ENCODE measurements at regions not wholly inside any gene's neighbourhood (a gene's known extent, or its start where the extent isn't known, plus 50 kb on each side); places are given as distances from the start of the nearest gene placed in this dataset.

DNA sequence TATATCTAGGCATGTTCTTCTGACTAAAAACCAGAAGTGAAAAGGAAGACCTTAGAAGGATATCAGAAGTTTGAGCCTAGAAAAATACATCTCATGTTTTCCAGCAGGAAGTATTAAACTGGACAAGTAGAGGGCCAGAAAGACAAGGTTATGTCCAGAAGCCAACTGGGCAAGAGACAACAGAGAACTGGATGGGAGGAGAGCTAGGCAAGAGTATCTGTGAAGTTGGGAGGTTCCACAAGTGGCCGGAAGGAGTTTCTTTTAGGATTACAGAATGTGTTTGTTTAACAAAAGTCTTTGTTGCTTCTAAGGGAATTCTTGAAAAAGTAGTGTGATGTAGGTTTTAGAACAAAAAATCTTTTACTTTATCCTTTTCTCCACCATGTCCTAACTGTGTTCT, 86.4 kb downstream of the CYP26A1 start:
- Mint-ChIP-seq H3K4me3 (no peak overlapping the region), H3K4me1 (ENCODE audit: low read depth in 2 of 2) (no peaks in the 10 kb centered on the region), H3K27me3 (peaks cover 6 to 29% of the 10 kb centered on the region in 2 donors), H3K27ac (no peak overlapping the region), H3K36me3 (peaks cover 6% of the 10 kb centered on the region), H3K9me3 (peaks cover 7% of the 10 kb centered on the region)
- no peak for DNase-seq (ENCODE audit: low spot score)
- ATAC-seq = no peak

DNA sequence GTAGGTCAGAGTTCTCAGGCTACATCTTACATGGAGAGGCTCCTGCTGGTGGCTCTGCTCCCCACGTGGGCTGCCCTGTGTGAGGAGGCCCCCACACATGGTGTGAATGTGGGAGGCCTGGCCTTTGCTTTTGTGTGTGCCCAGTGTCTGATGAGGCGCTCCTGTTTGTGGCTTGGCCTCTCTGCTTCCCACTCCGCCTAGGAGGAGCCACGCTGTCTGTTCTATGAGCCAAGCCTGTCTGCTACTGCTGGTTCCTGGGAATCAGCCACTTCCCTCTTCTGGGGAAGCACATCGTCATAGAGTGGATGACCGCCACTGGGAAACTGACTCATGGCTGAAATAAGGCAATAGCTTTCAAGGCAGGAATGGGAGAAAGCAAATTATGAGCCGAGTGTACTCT, 87.1 kb downstream of the CYP26A1 start:
- Mint-ChIP-seq H3K4me1 (ENCODE audit: low read depth in 2 of 2) (no peaks in the 10 kb centered on the region), H3K4me3 (no peak overlapping the region), H3K27ac (no peak overlapping the region), H3K9me3 (peaks cover 3% of the 10 kb centered on the region), H3K36me3 (peaks cover 6% of the 10 kb centered on the region), H3K27me3 (peaks cover 4 to 25% of the 10 kb centered on the region in 2 donors)
- DNase-seq (ENCODE audit: low spot score) = no peak
- ATAC-seq = peak in 1 of 2 donors; percentile 24

DNA sequence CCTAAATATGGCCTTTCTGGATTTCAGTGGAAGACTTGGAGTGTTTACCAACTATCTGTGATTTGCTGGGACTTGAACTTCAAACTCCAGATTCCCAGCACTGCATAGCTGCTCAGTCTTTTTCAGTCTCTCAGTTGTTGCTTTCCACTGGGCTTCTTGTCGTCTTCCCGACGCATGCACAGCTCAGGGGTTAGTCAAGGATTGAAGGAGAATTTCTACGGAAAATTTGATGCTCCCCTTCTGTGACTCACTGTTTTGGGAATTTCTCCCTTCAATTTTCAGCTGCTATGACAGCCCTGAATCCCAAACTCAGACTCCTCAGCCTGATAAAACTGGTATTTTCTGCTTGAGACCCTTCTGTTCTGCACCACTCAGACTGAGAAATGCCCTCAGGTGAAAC, 91.7 kb downstream of the CYP26A1 start:
- peaks cover 14 to 36% of the 10 kb centered on the region in 2 donors for H3K27me3 Mint-ChIP-seq
- no peak for ATAC-seq
- no peak overlapping the region for H3K27ac Mint-ChIP-seq
- H3K4me1 Mint-ChIP-seq (ENCODE audit: low read depth in 2 of 2) = no peaks in the 10 kb centered on the region
- H3K36me3 Mint-ChIP-seq = peaks cover 19% of the 10 kb centered on the region
- H3K9me3 Mint-ChIP-seq = peaks cover 12% of the 10 kb centered on the region
- H3K4me3 Mint-ChIP-seq = no peak overlapping the region
- DNase-seq (ENCODE audit: low spot score) = no peak

DNA sequence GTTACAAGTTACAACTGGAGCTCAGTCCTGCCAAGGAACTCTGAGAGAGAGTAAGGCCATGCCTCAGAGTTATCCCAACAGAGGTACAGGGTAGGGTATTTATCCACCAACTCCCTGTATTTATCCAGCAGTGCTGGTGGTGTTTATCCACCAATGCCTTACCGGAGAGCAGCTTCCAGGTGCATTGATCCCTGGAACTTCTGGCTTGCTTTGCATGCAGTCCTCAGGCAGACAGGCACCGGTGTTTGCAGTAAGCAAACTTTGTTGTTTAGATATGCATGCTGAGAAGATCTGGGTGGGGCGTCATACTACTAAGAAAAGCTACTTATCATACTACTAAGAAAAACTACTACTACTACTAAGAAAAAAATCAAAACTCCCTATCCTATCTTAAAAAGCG, 92.4 kb downstream of the CYP26A1 start:
- peaks cover 16 to 39% of the 10 kb centered on the region in 2 donors for H3K27me3 Mint-ChIP-seq
- peaks cover 15% of the 10 kb centered on the region for H3K9me3 Mint-ChIP-seq
- no peaks in the 10 kb centered on the region for H3K4me1 Mint-ChIP-seq (ENCODE audit: low read depth in 2 of 2)
- DNase-seq (ENCODE audit: low spot score) (no peak), ATAC-seq (no peak)
- H3K27ac Mint-ChIP-seq = no peak overlapping the region
- H3K4me3 Mint-ChIP-seq = no peak overlapping the region
- H3K36me3 Mint-ChIP-seq = peaks cover 22% of the 10 kb centered on the region

DNA sequence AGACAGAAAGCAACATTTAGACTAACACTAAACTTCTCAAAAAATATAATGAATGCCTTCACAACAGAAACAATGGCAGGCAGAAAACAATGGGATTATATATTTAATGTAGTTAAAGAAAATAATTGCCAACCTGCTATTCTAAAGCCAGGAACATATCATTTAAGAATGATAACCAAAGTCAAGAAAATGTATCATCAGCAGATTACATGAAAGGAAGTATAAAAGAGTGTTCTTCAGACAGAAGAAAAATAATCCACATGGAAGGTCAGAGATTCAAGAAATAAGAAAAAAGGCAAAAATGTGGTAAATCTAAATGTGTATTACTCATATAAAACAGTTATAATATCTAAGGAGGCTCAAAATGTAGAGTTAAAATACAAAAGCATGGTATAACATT, 98.1 kb downstream of the CYP26A1 start:
- H3K9me3 Mint-ChIP-seq = peaks cover 12% of the 10 kb centered on the region
- no peaks in the 10 kb centered on the region for H3K4me1 Mint-ChIP-seq (ENCODE audit: low read depth in 2 of 2)
- H3K27ac Mint-ChIP-seq = no peak overlapping the region
- no peak for ATAC-seq
- peaks cover 23 to 48% of the 10 kb centered on the region in 2 donors for H3K27me3 Mint-ChIP-seq
- DNase-seq (ENCODE audit: low spot score) = no peak
- H3K4me3 Mint-ChIP-seq = no peak overlapping the region
- peaks cover 16% of the 10 kb centered on the region for H3K36me3 Mint-ChIP-seq

DNA sequence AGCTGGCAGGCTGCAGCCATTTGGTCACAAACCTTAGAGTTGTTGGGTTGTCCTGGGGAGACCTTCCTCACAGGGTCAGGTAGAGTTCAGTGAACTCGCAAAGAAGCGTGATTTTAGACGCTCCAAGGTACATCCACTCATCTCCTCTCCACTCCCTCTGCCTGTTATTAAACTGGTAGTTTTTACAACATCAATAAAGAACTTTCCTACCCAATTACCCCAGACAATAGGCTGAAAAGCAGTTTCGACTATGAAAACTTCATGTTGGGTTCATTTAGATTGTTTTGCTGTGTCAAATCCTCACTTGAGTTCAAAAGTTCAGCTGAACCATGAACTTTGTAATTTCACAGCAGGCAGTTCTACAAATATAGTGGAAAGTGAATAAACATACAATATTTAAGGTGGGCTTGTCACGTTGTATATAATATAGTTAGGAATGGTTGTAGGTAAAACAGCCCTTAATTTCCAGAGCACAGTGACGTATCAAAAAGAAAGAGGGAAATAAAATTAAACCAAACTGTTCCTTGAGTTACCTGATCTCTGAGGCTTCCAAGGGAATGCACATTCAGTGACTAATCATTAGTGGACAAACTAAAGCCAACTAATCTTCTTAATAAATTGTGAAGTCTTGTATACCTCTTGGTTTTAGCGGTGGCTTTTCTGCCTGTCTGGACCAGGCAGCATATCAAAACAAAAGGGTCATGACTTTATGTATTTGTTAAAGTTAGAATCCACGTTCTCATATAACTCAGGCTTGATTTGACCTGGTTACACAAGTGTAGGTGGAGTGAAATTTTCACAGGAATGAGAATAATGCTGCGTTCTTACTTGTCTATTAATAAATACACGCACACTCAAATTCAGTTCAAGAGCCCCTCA, 100.5 kb downstream of the CYP26A1 start:
- H3K27me3 Mint-ChIP-seq = peaks cover 17 to 45% of the 10 kb centered on the region in 2 donors
- no peak for ATAC-seq

DNA sequence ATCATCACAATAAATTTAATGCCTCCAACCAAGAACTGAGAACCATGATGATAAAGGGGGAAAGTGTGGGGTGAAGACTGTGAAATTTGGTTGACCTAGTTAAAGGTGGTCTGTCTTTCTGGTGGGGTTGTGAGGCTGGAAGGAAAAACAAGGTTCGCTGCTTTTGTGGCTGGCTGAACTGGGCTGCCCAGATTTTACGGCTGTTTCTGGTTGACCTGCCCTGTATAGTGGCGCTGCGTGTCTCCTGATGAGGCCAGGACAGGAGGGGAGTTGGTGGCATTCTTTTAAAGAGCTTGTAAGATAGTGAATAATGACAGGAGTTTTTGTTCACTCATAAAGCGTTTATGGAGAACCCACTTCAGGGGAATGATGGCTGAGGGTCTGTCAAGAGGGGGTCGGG, 101.8 kb downstream of the CYP26A1 start:
- Mint-ChIP-seq H3K36me3 (peaks cover 2% of the 10 kb centered on the region), H3K9me3 (peaks cover under 1% of the 10 kb centered on the region), H3K27me3 (peaks cover 12 to 36% of the 10 kb centered on the region in 2 donors), H3K4me1 (ENCODE audit: low read depth in 2 of 2) (no peaks in the 10 kb centered on the region), H3K4me3 (no peak overlapping the region), H3K27ac (no peak overlapping the region)
- DNase-seq (ENCODE audit: low spot score) = no peak
- ATAC-seq = no peak

More for the DNA sequence above, 100.5 kb downstream of the CYP26A1 start:
- no peak for DNase-seq (ENCODE audit: low spot score)
- Mint-ChIP-seq H3K9me3 (peaks cover 9% of the 10 kb centered on the region), H3K4me1 (ENCODE audit: low read depth in 2 of 2) (no peaks in the 10 kb centered on the region), H3K27ac (no peak overlapping the region), H3K4me3 (no peak overlapping the region), H3K36me3 (peaks cover 10% of the 10 kb centered on the region)

DNA sequence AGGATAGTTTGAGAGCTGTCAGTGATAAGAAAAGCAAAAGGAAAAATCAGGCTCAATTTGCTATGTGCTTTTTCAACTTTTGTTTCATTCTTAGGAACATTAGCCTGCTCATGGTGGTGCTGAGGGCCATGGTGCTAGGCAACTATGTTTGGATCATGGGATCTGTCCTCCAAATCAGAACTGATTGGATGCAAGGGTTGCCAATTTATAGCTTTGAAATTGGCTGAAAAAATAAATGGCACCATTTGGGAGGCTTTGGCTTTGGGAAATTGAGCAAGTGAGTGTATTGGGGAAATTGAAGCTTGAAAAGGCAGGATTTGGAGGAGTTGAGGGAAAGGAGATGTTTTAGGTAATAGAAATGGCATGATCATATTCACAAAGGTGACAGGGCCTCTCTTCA, 103.8 kb downstream of the CYP26A1 start:
- no peak overlapping the region for H3K27ac Mint-ChIP-seq
- no peak overlapping the region for H3K4me3 Mint-ChIP-seq
- peaks cover 8 to 26% of the 10 kb centered on the region in 2 donors for H3K27me3 Mint-ChIP-seq
- DNase-seq (ENCODE audit: low spot score) = no peak
- H3K9me3 Mint-ChIP-seq = no peaks in the 10 kb centered on the region
- H3K4me1 Mint-ChIP-seq (ENCODE audit: low read depth in 2 of 2) = no peaks in the 10 kb centered on the region
- H3K36me3 Mint-ChIP-seq = no peaks in the 10 kb centered on the region
- ATAC-seq = no peak

DNA sequence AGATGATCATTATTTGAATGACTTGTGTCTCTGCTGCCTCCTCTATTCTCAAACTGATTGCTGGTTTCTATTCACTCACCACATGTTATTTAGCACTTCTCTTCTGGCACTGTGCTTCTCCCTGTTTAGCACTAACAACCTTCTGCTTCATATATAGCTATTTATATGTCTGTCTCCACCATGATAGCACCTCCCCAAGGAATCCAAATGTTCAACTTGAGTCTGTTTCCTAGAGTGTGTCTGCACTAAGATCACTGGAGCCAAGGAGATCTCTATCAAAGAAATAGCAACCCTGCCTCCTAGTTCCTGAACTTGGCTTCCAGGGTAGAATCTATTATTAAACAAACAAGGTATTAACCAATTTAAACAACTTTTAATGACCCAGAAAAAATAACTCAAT, 104.5 kb downstream of the CYP26A1 start:
- no peaks in the 10 kb centered on the region for H3K4me1 Mint-ChIP-seq (ENCODE audit: low read depth in 2 of 2)
- no peak for ATAC-seq
- no peak for DNase-seq (ENCODE audit: low spot score)
- peaks cover 7 to 25% of the 10 kb centered on the region in 2 donors for H3K27me3 Mint-ChIP-seq
- H3K27ac Mint-ChIP-seq = no peak overlapping the region
- no peak overlapping the region for H3K4me3 Mint-ChIP-seq
- no peaks in the 10 kb centered on the region for H3K9me3 Mint-ChIP-seq
- no peaks in the 10 kb centered on the region for H3K36me3 Mint-ChIP-seq

DNA sequence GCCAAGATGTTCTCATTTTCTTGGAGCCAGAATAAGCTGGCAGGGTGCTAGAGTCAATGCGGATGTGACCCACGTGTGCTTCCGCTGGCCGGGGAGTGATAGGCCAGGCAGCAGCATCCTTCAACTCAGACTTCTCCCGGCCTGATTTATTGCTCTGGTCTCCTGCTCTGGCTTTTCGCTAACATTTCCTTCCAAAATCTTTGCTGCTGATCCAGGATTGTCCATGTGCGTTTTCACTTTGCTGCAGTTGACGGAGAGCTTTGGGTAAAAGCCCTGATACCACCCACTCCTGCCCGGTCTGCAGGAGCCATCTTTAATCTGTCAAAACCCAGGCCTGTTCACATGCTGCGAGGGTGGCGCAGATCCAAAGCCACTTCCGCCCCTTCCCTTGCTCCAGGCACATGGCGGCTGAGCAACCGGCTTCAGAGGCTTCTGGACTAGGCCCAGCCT, 106.8 kb downstream of the CYP26A1 start:
- Mint-ChIP-seq H3K4me1 (ENCODE audit: low read depth in 2 of 2) (no peaks in the 10 kb centered on the region), H3K36me3 (no peaks in the 10 kb centered on the region), H3K27me3 (peaks cover 2 to 28% of the 10 kb centered on the region in 2 donors), H3K27ac (no peak overlapping the region), H3K9me3 (no peaks in the 10 kb centered on the region), H3K4me3 (no peak overlapping the region)
- ATAC-seq (no peak), DNase-seq (ENCODE audit: low spot score) (no peak)

DNA sequence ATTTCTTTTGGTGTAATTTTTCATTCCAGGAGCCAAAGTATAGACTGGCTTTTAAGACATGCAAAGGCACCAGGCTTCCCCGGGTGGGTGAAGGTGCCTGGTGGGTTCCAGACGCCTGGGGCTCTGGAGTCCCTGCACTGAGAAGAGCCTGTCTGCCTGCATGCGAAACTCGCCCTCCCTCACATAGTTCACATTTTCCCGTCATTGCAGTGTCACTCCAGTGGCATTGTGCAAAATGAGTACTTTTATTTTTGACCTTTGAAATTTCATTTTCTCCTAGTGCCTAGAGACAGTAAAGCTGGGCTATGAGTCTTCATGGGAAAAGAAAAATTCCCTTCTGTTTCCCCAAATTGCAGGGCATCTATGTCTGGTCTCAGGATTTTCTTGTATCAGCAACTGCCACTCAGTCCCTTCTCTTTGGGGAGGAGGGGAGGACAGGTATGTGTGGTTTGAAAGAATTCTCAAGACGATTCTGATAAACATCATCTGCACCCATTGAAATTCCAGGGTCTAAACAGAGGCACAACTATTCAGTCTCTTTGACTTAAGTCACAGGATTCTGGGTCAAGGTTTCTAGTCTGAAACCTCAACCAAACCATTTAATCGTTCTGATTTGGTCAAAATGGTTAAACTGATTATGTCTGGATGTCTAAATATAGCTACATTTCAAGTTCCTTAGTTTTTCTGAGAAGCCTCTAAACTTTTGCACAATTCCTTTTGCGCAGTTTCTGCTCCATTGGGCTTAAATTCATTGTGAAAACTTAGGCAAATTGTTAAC, 107.8 kb downstream of the CYP26A1 start:
- peaks cover 4 to 28% of the 10 kb centered on the region in 2 donors for H3K27me3 Mint-ChIP-seq
- H3K36me3 Mint-ChIP-seq = no peaks in the 10 kb centered on the region
- no peaks in the 10 kb centered on the region for H3K4me1 Mint-ChIP-seq (ENCODE audit: low read depth in 2 of 2)
- DNase-seq (ENCODE audit: low spot score) (no peak), ATAC-seq (no peak)
- H3K27ac Mint-ChIP-seq = no peak overlapping the region
- H3K4me3 Mint-ChIP-seq = no peak overlapping the region
- H3K9me3 Mint-ChIP-seq = no peaks in the 10 kb centered on the region

DNA sequence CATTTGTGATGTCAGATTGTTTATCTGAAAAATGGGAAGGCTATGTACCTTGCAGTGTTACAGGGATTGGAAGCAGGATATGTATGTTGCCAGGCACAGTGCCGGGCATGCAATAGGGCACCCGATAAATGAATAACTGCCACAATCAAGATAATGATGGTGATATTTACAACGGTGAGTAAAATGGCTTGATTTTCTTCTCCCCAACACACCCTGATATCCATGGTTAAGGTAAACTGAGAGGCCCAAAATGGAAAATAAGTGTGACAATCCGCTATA, 108.3 kb downstream of the CYP26A1 start:
- Mint-ChIP-seq H3K27me3 (peaks cover 4 to 28% of the 10 kb centered on the region in 2 donors), H3K4me1 (ENCODE audit: low read depth in 2 of 2) (no peaks in the 10 kb centered on the region), H3K4me3 (no peak overlapping the region), H3K9me3 (no peaks in the 10 kb centered on the region), H3K36me3 (no peaks in the 10 kb centered on the region), H3K27ac (no peak overlapping the region)
- DNase-seq (ENCODE audit: low spot score) (no peak), ATAC-seq (no peak)

DNA sequence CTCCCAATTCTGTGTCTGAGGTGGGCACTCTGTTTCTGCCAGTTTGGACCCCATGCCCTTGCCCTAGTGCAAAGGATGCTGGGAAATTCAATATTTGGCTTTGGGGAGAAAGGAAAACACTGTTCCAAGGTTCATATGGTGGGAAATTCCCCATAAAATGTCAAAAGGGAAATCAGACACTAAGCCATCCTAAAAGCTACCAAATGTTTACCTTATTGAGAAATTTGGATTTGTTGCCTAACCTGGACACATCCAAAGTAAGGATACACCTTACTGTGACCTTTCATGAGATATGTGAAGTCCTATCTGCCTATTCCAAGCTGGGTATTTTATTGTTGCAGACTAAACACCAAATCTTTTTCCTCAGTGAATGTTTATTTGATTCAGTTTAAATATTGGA, 109.1 kb downstream of the CYP26A1 start:
- Mint-ChIP-seq H3K4me1 (ENCODE audit: low read depth in 2 of 2) (no peaks in the 10 kb centered on the region), H3K27me3 (peaks cover 8 to 22% of the 10 kb centered on the region in 2 donors), H3K27ac (no peak overlapping the region), H3K36me3 (no peaks in the 10 kb centered on the region), H3K4me3 (no peak overlapping the region), H3K9me3 (no peaks in the 10 kb centered on the region)
- DNase-seq (ENCODE audit: low spot score) = no peak
- ATAC-seq = no peak

DNA sequence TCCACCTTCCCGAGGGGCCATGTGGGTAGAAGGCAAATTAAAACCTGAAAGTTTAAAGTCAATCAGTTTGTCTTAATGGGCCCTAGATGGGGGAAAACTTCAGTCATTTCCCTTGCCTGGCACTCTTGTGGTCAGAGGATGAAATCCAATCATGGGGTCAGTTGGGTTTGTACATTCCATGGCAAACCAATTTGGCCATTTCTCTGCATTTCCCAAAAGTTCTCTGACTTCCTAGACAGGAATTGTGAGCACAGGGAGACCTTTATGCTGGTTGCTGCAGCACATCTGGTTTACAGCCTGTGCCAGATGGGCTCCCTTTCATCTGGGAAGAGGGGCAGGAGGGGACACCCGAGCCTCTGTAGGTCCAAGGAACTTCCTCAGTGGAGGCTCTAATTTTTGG, 113.0 kb downstream of the CYP26A1 start:
- no peak for ATAC-seq
- no peaks in the 10 kb centered on the region for H3K4me1 Mint-ChIP-seq (ENCODE audit: low read depth in 2 of 2)
- no peak overlapping the region for H3K4me3 Mint-ChIP-seq
- H3K36me3 Mint-ChIP-seq = no peaks in the 10 kb centered on the region
- H3K27ac Mint-ChIP-seq = no peak overlapping the region
- no peak for DNase-seq (ENCODE audit: low spot score)
- no peaks in the 10 kb centered on the region for H3K9me3 Mint-ChIP-seq
- peaks cover 8 to 29% of the 10 kb centered on the region in 2 donors for H3K27me3 Mint-ChIP-seq

Data from natural killer cell treated with Interleukin-12 subunit alpha and Interleukin-12 subunit beta and Interleukin-15 and Interleukin-18, amount 100 ng/mL, for 72 hours (primary cell).